SK-N-SH (cell line): ENCODE measurements at regions not wholly inside any gene's neighbourhood (a gene's known extent, or its start where the extent isn't known, plus 50 kb on each side); places are given as distances from the start of the nearest gene placed in this dataset.

ENCODE experiments used
- CTCF ChIP-seq: fragments of 200-600 bp; sonication (generic); IDR thresholded peaks from 2 replicates; pipeline ENCODE4 v1.6.1; 2017; ENCODE audit warnings: antibody characterized with exemption, mild to moderate bottlenecking, moderate library complexity
- EP300 ChIP-seq, 2 experiments: IDR thresholded peaks; 2 replicates each; pipeline versions ENCODE4 v1.4.0 to v1.6.1; 2012; ENCODE audit warnings: borderline replicate concordance in 1 of 2, low read depth in 1 of 2, low read length in 1 of 2
- EZH2phosphoT487 ChIP-seq: fragments of 200-600 bp; sonication (generic); IDR thresholded peaks from 2 replicates; pipeline ENCODE4 v1.6.1; 2017; ENCODE audit warnings: low read depth, mixed run types, mild to moderate bottlenecking, antibody characterized with exemption, moderate library complexity, borderline replicate concordance
- FOXJ3 ChIP-seq: sonication (generic); formaldehyde crosslinking; IDR thresholded peaks from 2 replicates; pipeline ENCODE4 v1.5.1; 2020; ENCODE audit warnings: mild to moderate bottlenecking, missing genetic modification reagents
- NFIC ChIP-seq: IDR thresholded peaks from 2 replicates; pipeline ENCODE4 v1.4.0; 2012; ENCODE audit warnings: borderline replicate concordance
- POLR2AphosphoS5 ChIP-seq: IDR thresholded peaks from 2 replicates; pipeline ENCODE4 v1.6.1; 2012; ENCODE audit warnings: low read depth, low read length
- REST ChIP-seq: IDR thresholded peaks from 2 replicates; pipeline ENCODE4 v1.6.1; 2012; ENCODE audit warnings: mild to moderate bottlenecking, low read depth, low read length, moderate library complexity
- RFX5 ChIP-seq: IDR thresholded peaks from 2 replicates; pipeline ENCODE4 v1.6.1; 2012; ENCODE audit warnings: mild to moderate bottlenecking, improper control_type of control experiment, low read length
- SIN3A ChIP-seq: IDR thresholded peaks from 2 replicates; pipeline ENCODE4 v1.6.1; 2012; ENCODE audit warnings: low read depth, mild to moderate bottlenecking, low read length, moderate library complexity, borderline replicate concordance
- TAF1 ChIP-seq: IDR thresholded peaks from 2 replicates; pipeline ENCODE4 v1.6.1; 2012; ENCODE audit warnings: low read depth, mild to moderate bottlenecking, low read length, moderate library complexity, borderline replicate concordance
- TCF12 ChIP-seq: IDR thresholded peaks from 2 replicates; pipeline ENCODE4 v1.4.0; 2012
- USF2 ChIP-seq: fragments of 150-350 bp; IDR thresholded peaks from 2 replicates; pipeline ENCODE4 v1.6.1; 2017; ENCODE audit warnings: antibody characterized with exemption, low read length, low read depth, borderline replicate concordance

GRCh38 chrX:81354954-81355353 lies 153.1 kb downstream of the SH3BGRL start:
- TF ChIP-seq CTCF (no peak), USF2 (no peak), TCF12 (no peak), EZH2phosphoT487 (no peak), REST (no peak), SIN3A (no peak), RFX5 (no peak), EP300 (IDR thresholded peaks at IDR 0.05; ENCODE audit: borderline replicate concordance in 1 of 2, low read depth in 1 of 2, low read length in 1 of 2) (no peak), POLR2AphosphoS5 (no peak), FOXJ3 (no peak), NFIC (no peak), TAF1 (no peak)
